GM23248 (cell line): ENCODE measurements at regions not wholly inside any gene's neighbourhood (a gene's known extent, or its start where the extent isn't known, plus 50 kb on each side); places are given as distances from the start of the nearest gene placed in this dataset.
A peak's percentile ranks its signal among the peaks of the same experiment; 100 is the strongest.

Experiments
- DNase-seq: peaks from one replicate; pipeline ENCODE4 v3.0.0-alpha.2; 2015
- H2AFZ ChIP-seq: fragments of 200-600 bp; sonication (generic); 2 replicates; pipeline ENCODE4 v1.6.1; 2016; ENCODE audit warnings: antibody characterized with exemption
- H3F3A ChIP-seq: fragments of 200-600 bp; sonication (generic); 2 replicates; pipeline ENCODE4 v1.6.1; 2016; ENCODE audit warnings: mild to moderate bottlenecking, antibody characterized with exemption, mixed run types; ENCODE audit not compliant: insufficient read depth
- H3K27ac ChIP-seq: fragments of 200-600 bp; sonication (generic); 2 replicates; pipeline ENCODE4 v1.5.1; 2016; ENCODE audit warnings: mild to moderate bottlenecking
- H3K27me3 ChIP-seq: fragments of 200-600 bp; sonication (generic); replicated peaks from 2 replicates; pipeline ENCODE4 v1.6.1; 2016; ENCODE audit warnings: mild to moderate bottlenecking; ENCODE audit not compliant: insufficient read depth
- H3K36me3 ChIP-seq: fragments of 200-600 bp; sonication (generic); 2 replicates; pipeline ENCODE4 v1.6.1; 2016; ENCODE audit warnings: low read depth, mild to moderate bottlenecking
- H3K4me1 ChIP-seq: fragments of 200-600 bp; sonication (generic); 2 replicates; pipeline ENCODE4 v1.6.1; 2016; ENCODE audit warnings: mild to moderate bottlenecking; ENCODE audit not compliant: insufficient read depth
- H3K4me2 ChIP-seq: fragments of 200-600 bp; sonication (generic); one replicate; pipeline ENCODE4 v1.6.1; 2016; ENCODE audit warnings: mild to moderate bottlenecking; ENCODE audit not compliant: unreplicated experiment
- H3K4me3 ChIP-seq: fragments of 200-600 bp; sonication (generic); 2 replicates; pipeline ENCODE4 v1.5.1; 2016; ENCODE audit warnings: mild to moderate bottlenecking
- H3K79me2 ChIP-seq: fragments of 200-600 bp; sonication (generic); 2 replicates; pipeline ENCODE4 v1.6.1; 2016; ENCODE audit warnings: mild to moderate bottlenecking; ENCODE audit not compliant: insufficient read depth
- H3K9ac ChIP-seq: fragments of 200-600 bp; sonication (generic); 2 replicates; pipeline ENCODE4 v1.6.1; 2016; ENCODE audit warnings: mild to moderate bottlenecking
- H3K9me2 ChIP-seq: fragments of 200-600 bp; sonication (generic); 2 replicates; pipeline ENCODE4 v1.6.1; 2016; ENCODE audit warnings: mixed run types, mild to moderate bottlenecking, moderate library complexity; ENCODE audit not compliant: insufficient read depth
- H3K9me3 ChIP-seq: fragments of 200-600 bp; sonication (generic); one replicate; pipeline ENCODE4 v1.6.1; 2017; ENCODE audit warnings: low read depth
- H4K20me1 ChIP-seq: fragments of 200-600 bp; sonication (generic); 2 replicates; pipeline ENCODE4 v1.6.0; 2016; ENCODE audit not compliant: insufficient read depth
- EZH2 ChIP-seq: fragments of 200-600 bp; sonication (generic); IDR thresholded peaks from 2 replicates; pipeline ENCODE4 v1.6.1; 2018; ENCODE audit warnings: antibody characterized with exemption, mild to moderate bottlenecking; ENCODE audit not compliant: insufficient read depth, poor library complexity, severe bottlenecking
- EZH2phosphoT487 ChIP-seq: fragments of 200-600 bp; sonication (generic); IDR thresholded peaks from 2 replicates; pipeline ENCODE4 v1.6.1; 2018; ENCODE audit warnings: antibody characterized with exemption, moderate library complexity, mild to moderate bottlenecking, low read depth; ENCODE audit not compliant: insufficient read depth
- WGBS, 2 experiments: methylation state at CpG; one replicate each; pipeline ENCODE4 v1.1.6; 2015 to 2017; ENCODE audit warnings: low lambda C conversion rate in 2 of 2, low coverage in 1 of 2; ENCODE audit errors: missing lambda C conversion rate in 2 of 2; 5-methylcytosine and 5-hydroxymethylcytosine counted together
- in situ Hi-C: fragments of 300-500 bp; cut with MboI; formaldehyde crosslinking; loops from 2 replicates; pipeline ENCODE4 v1.15.0; 2020

- 62 to 63% methylated on average over 8 of the region's 8 CpGs for WGBS, 2 experiments
- peaks cover 8% of the 10 kb centered on the region for H3F3A ChIP-seq
- peak overlapping the region; percentile 66 for H3K9ac ChIP-seq
- peak overlapping the region; percentile 48; the same call in 1 of the 2 replicates for H3K4me3 ChIP-seq
- peaks cover 9% of the 10 kb centered on the region for H3K4me1 ChIP-seq
- DNase-seq, result no peak
- H3K27me3 ChIP-seq, result no peaks in the 10 kb centered on the region
- no peaks in the 10 kb centered on the region for H4K20me1 ChIP-seq
- H3K79me2 ChIP-seq, result no peaks in the 10 kb centered on the region
- no peaks in the 10 kb centered on the region for H3K9me2 ChIP-seq
- peak overlapping the region; percentile 79 for H2AFZ ChIP-seq
- in situ Hi-C loops, result no loop called here
- H3K36me3 ChIP-seq, result no peaks in the 10 kb centered on the region
- no peak for TF ChIP-seq EZH2phosphoT487
- TF ChIP-seq EZH2, result no peak
- peak overlapping the region; percentile 81 for H3K27ac ChIP-seq
- peak overlapping the region; percentile 80 for H3K4me2 ChIP-seq
- H3K9me3 ChIP-seq, result no peaks in the 10 kb centered on the region
Measured at GRCh38 chr12:124726596-124727263, 136.9 kb downstream of the SCARB1 start.

DNA sequence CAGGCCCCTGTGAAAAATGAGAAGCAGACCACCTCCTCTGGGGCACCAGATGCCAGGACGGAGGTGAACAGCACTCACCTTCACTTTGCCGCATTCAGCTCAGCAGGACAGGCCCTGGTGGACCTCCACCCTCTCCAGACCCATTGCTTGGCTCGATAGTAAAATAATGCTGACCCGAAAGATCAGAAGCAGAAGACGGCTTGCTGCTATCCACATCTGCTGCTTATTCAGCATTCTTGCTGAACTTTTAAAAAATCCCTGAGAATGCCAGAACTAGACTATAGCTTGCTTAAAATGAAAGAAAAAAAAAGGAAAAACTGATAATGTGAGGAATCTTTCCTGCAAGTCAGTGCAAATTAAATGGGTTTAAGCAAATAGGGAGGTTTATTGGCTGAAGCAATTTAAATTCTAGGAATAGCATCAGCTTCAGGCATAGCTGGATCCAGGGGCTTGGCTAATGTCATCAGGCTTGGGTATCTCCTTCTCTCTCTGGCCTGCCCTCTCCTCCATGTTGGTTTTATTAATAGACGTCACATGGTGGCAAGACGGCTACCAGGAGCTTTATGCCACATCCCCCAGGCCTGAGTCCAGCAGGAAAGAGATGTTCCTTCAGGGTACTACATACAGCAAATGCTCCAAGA is 137.9 kb downstream of the SCARB1 start:
- H3K27ac ChIP-seq, result no peak overlapping the region
- in situ Hi-C loops, result no loop called here

DNA sequence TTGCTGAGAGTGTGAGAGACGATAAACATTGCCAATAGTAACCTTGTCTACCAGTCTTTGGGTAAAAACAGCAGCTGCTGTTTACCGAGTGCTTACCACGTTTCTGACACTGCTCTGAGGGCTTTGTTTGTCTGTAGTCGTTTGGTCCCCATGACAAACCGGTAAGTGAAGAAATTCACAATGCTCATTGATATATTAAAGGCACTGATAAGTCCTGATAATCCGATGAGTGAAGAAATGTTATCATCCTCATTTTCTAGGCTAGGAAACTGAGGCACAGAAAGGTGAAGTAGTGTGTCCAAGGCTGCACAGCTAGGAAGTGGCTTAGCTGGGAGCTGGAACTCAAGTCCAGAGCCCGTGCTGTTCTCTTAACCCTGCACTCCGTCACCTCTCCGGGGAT is 138.6 kb downstream of the SCARB1 start:
- in situ Hi-C loops, result no loop called here
- no peak overlapping the region for H3K27ac ChIP-seq
- no peaks in the 10 kb centered on the region for H3K9me2 ChIP-seq
- H2AFZ ChIP-seq, result no peak overlapping the region
- WGBS, 2 experiments, result 95 to 96% methylated on average over 9 of the region's 9 CpGs
- H4K20me1 ChIP-seq, result no peaks in the 10 kb centered on the region
- peaks cover 23% of the 10 kb centered on the region for H3F3A ChIP-seq
- no peaks in the 10 kb centered on the region for H3K9me3 ChIP-seq
- H3K79me2 ChIP-seq, result no peaks in the 10 kb centered on the region
- H3K9ac ChIP-seq, result no peak overlapping the region
- H3K36me3 ChIP-seq, result no peaks in the 10 kb centered on the region
- no peak for TF ChIP-seq EZH2
- no peak for TF ChIP-seq EZH2phosphoT487
- peaks cover 25% of the 10 kb centered on the region for H3K4me1 ChIP-seq
- H3K27me3 ChIP-seq, result no peaks in the 10 kb centered on the region
- no peak overlapping the region for H3K4me3 ChIP-seq
- H3K4me2 ChIP-seq, result no peak overlapping the region
- no peak for DNase-seq

More for the DNA sequence above, 137.9 kb downstream of the SCARB1 start:
- Histone ChIP-seq H3K9me2 (no peaks in the 10 kb centered on the region), H3K4me1 (peaks cover 19% of the 10 kb centered on the region), H3K9ac (no peak overlapping the region), H3K4me2 (no peak overlapping the region), H4K20me1 (no peaks in the 10 kb centered on the region), H3K9me3 (no peaks in the 10 kb centered on the region), H3K4me3 (no peak overlapping the region), H3K79me2 (no peaks in the 10 kb centered on the region), H3K27me3 (no peaks in the 10 kb centered on the region), H3K36me3 (no peaks in the 10 kb centered on the region), H3F3A (peaks cover 18% of the 10 kb centered on the region), H2AFZ (no peak overlapping the region)
- 88 to 93% methylated on average over 7 of the region's 7 CpGs for WGBS, 2 experiments
- TF ChIP-seq EZH2phosphoT487, result no peak
- no peak for DNase-seq

- Histone ChIP-seq H3K79me2 (no peaks in the 10 kb centered on the region), H3K27ac (no peak overlapping the region), H3K36me3 (no peaks in the 10 kb centered on the region), H3K9me2 (no peaks in the 10 kb centered on the region), H3K4me1 (peaks cover 28% of the 10 kb centered on the region), H3K9me3 (no peaks in the 10 kb centered on the region), H4K20me1 (no peaks in the 10 kb centered on the region), H3K9ac (no peak overlapping the region), H3K4me2 (no peak overlapping the region), H3K4me3 (no peak overlapping the region), H2AFZ (no peak overlapping the region), H3K27me3 (no peaks in the 10 kb centered on the region), H3F3A (peaks cover 31% of the 10 kb centered on the region)
- WGBS, 2 experiments, result 77 to 82% methylated on average over 3 of the region's 3 CpGs
- TF ChIP-seq EZH2 (no peak), EZH2phosphoT487 (no peak)
- in situ Hi-C loops, result no loop called here
- DNase-seq, result peak; percentile 58
Measured at GRCh38 chr12:124722878-124723277, 140.8 kb downstream of the SCARB1 start.
